ENCODE measurements at regions not wholly inside any gene's neighbourhood (a gene's known extent, or its start where the extent isn't known, plus 50 kb on each side); places are given as distances from the start of the nearest gene placed in this dataset.

- no peak for TF ChIP-seq SIN3A (IDR thresholded peaks at IDR 0.05; ENCODE audit: borderline replicate concordance, insufficient read depth, low read length)
- TF ChIP-seq POLR2AphosphoS5 (IDR thresholded peaks at IDR 0.05; ENCODE audit: low read depth, low read length) = no peak
- no peak for TF ChIP-seq REST (IDR thresholded peaks at IDR 0.05; ENCODE audit: insufficient read depth in 1 of 2, low read depth in 2 of 2, low read length in 2 of 2)
- TF ChIP-seq TAF1 (IDR thresholded peaks at IDR 0.05; ENCODE audit: borderline replicate concordance, insufficient read depth, low read length) = no peak
- no peak for TF ChIP-seq FOXP2 (optimal IDR thresholded peaks at IDR 0.05; ENCODE audit: borderline replicate concordance, extremely low read depth, extremely low read length, insufficient read depth)
Observed at GRCh38 chr6:163683105-163683622, 268.6 kb downstream of the QKI start.

GRCh38 chr6:163679753-163680152, 265.2 kb downstream of the QKI start:
- TF ChIP-seq FOXP2 (optimal IDR thresholded peaks at IDR 0.05; ENCODE audit: borderline replicate concordance, extremely low read depth, extremely low read length, insufficient read depth) (no peak), REST (IDR thresholded peaks at IDR 0.05; ENCODE audit: insufficient read depth in 1 of 2, low read depth in 2 of 2, low read length in 2 of 2) (no peak), SIN3A (IDR thresholded peaks at IDR 0.05; ENCODE audit: borderline replicate concordance, insufficient read depth, low read length) (no peak), TAF1 (IDR thresholded peaks at IDR 0.05; ENCODE audit: borderline replicate concordance, insufficient read depth, low read length) (no peak), POLR2AphosphoS5 (IDR thresholded peaks at IDR 0.05; ENCODE audit: low read depth, low read length) (no peak)

- TF ChIP-seq POLR2AphosphoS5 (IDR thresholded peaks at IDR 0.05; ENCODE audit: low read depth, low read length) (no peak), FOXP2 (optimal IDR thresholded peaks at IDR 0.05; ENCODE audit: borderline replicate concordance, extremely low read depth, extremely low read length, insufficient read depth) (no peak), REST (IDR thresholded peaks at IDR 0.05; ENCODE audit: insufficient read depth in 1 of 2, low read depth in 2 of 2, low read length in 2 of 2) (no peak), TAF1 (IDR thresholded peaks at IDR 0.05; ENCODE audit: borderline replicate concordance, insufficient read depth, low read length) (no peak), SIN3A (IDR thresholded peaks at IDR 0.05; ENCODE audit: borderline replicate concordance, insufficient read depth, low read length) (no peak)
Observed at GRCh38 chr6:163679012-163679660, 264.6 kb downstream of the QKI start.

- TF ChIP-seq TAF1 (IDR thresholded peaks at IDR 0.05; ENCODE audit: borderline replicate concordance, insufficient read depth, low read length) = no peak
- no peak for TF ChIP-seq SIN3A (IDR thresholded peaks at IDR 0.05; ENCODE audit: borderline replicate concordance, insufficient read depth, low read length)
- no peak for TF ChIP-seq REST (IDR thresholded peaks at IDR 0.05; ENCODE audit: insufficient read depth in 1 of 2, low read depth in 2 of 2, low read length in 2 of 2)
- no peak for TF ChIP-seq FOXP2 (optimal IDR thresholded peaks at IDR 0.05; ENCODE audit: borderline replicate concordance, extremely low read depth, extremely low read length, insufficient read depth)
- TF ChIP-seq POLR2AphosphoS5 (IDR thresholded peaks at IDR 0.05; ENCODE audit: low read depth, low read length) = no peak
Observed at GRCh38 chr6:163675611-163676010, 261.1 kb downstream of the QKI start.
